GM23338 (cell line): ENCODE measurements at regions not wholly inside any gene's neighbourhood (a gene's known extent, or its start where the extent isn't known, plus 50 kb on each side); places are given as distances from the start of the nearest gene placed in this dataset.

Source experiments
- ATAC-seq: fragments of 200-7000 bp; cut with Tn5 transposase; 3 replicates; pipeline ENCODE4 v1.9.1; 2020
- DNase-seq: peaks from one replicate; pipeline ENCODE4 v3.0.0-alpha.2; 2015; ENCODE audit warnings: low spot score
- H2AFZ ChIP-seq: fragments of 200-600 bp; sonication (generic); 2 replicates; pipeline ENCODE4 v1.8.0; 2016; ENCODE audit warnings: antibody characterized with exemption, mild to moderate bottlenecking, moderate library complexity
- H3F3A ChIP-seq: fragments of 200-600 bp; sonication (generic); replicated peaks from 2 replicates; pipeline ENCODE4 v1.8.0; 2017; ENCODE audit warnings: antibody characterized with exemption, mixed run types, low read depth
- H3K27ac ChIP-seq: fragments of 200-600 bp; sonication (generic); 2 replicates; pipeline ENCODE4 v1.6.1; 2016; ENCODE audit warnings: low read depth
- H3K27me3 ChIP-seq: fragments of 200-600 bp; sonication (generic); 2 replicates; pipeline ENCODE4 v1.8.0; 2016; ENCODE audit warnings: mild to moderate bottlenecking, mixed run types, moderate library complexity; ENCODE audit not compliant: insufficient read depth
- H3K36me3 ChIP-seq: fragments of 200-600 bp; sonication (generic); 2 replicates; pipeline ENCODE4 v1.8.0; 2016; ENCODE audit warnings: mild to moderate bottlenecking; ENCODE audit not compliant: insufficient read depth
- H3K4me1 ChIP-seq: fragments of 200-600 bp; sonication (generic); 2 replicates; pipeline ENCODE4 v1.8.0; 2016; ENCODE audit warnings: mild to moderate bottlenecking, moderate library complexity; ENCODE audit not compliant: insufficient read depth
- H3K4me2 ChIP-seq: fragments of 200-600 bp; sonication (generic); 2 replicates; pipeline ENCODE4 v1.7.1; 2017; ENCODE audit warnings: mixed run types
- H3K4me3 ChIP-seq: fragments of 200-600 bp; sonication (generic); 2 replicates; pipeline ENCODE4 v1.6.1; 2016; ENCODE audit warnings: mixed run types
- H3K79me2 ChIP-seq: fragments of 200-600 bp; sonication (generic); replicated peaks from 2 replicates; pipeline ENCODE4 v1.8.0; 2017; ENCODE audit warnings: mild to moderate bottlenecking; ENCODE audit not compliant: insufficient read depth
- H3K9me2 ChIP-seq: fragments of 200-600 bp; sonication (generic); 2 replicates; pipeline ENCODE4 v1.8.0; 2017; ENCODE audit not compliant: insufficient read depth
- H4K20me1 ChIP-seq: fragments of 200-600 bp; sonication (generic); replicated peaks from 2 replicates; pipeline ENCODE4 v1.8.0; 2017; ENCODE audit warnings: mild to moderate bottlenecking; ENCODE audit not compliant: insufficient read depth
- H3K27ac Mint-ChIP-seq: 2 replicates; pipeline ENCODE4 v1.8.0; 2020; ENCODE audit warnings: inconsistent platforms, mild to moderate bottlenecking, moderate library complexity, mixed read lengths
- H3K27me3 Mint-ChIP-seq: 3 replicates; pipeline ENCODE4 v1.8.0; 2022; ENCODE audit warnings: low read depth, mild to moderate bottlenecking, moderate library complexity, mixed read lengths, inconsistent platforms; ENCODE audit not compliant: insufficient read depth, poor library complexity
- H3K36me3 Mint-ChIP-seq: 3 replicates; pipeline ENCODE4 v1.8.0; 2021; ENCODE audit warnings: low read depth, mild to moderate bottlenecking, inconsistent platforms, moderate library complexity, mixed read lengths
- H3K4me1 Mint-ChIP-seq: 3 replicates; pipeline ENCODE4 v1.8.0; 2020; ENCODE audit warnings: mild to moderate bottlenecking, inconsistent platforms, mixed read lengths
- H3K4me3 Mint-ChIP-seq: 3 replicates; pipeline ENCODE4 v1.8.0; 2021; ENCODE audit warnings: moderate library complexity, mild to moderate bottlenecking, inconsistent platforms, mixed read lengths
- H3K9me3 Mint-ChIP-seq: 3 replicates; pipeline ENCODE4 v1.8.0; 2020; ENCODE audit warnings: moderate library complexity, mild to moderate bottlenecking, inconsistent platforms, mixed read lengths
- CTCF ChIP-seq, 2 experiments: fragments of 200-600 bp in 1 of 2; sonication (generic) in 1 of 2; conservative IDR thresholded peaks; 2 replicates each; pipeline versions ENCODE4 v1.5.1 to v1.6.1; 2016 to 2017; ENCODE audit warnings: antibody characterized with exemption in 2 of 2, low read depth in 2 of 2, mild to moderate bottlenecking in 2 of 2, moderate library complexity in 1 of 2
- ETS1 ChIP-seq: IDR thresholded peaks from 2 replicates; pipeline ENCODE4 v1.6.1; 2016; ENCODE audit warnings: antibody characterized with exemption
- EZH2 ChIP-seq: fragments of 200-600 bp; sonication (generic); IDR thresholded peaks from one replicate; pipeline ENCODE4 v1.8.0; 2017; ENCODE audit warnings: antibody characterized with exemption, mild to moderate bottlenecking, low read depth; ENCODE audit not compliant: unreplicated experiment
- JUNB ChIP-seq: IDR thresholded peaks from one replicate; pipeline ENCODE4 v1.6.1; 2016; ENCODE audit warnings: antibody characterized with exemption; ENCODE audit not compliant: unreplicated experiment
- REST ChIP-seq: IDR thresholded peaks from one replicate; pipeline ENCODE4 v1.6.1; 2018; ENCODE audit warnings: antibody characterized with exemption; ENCODE audit not compliant: unreplicated experiment

- Histone ChIP-seq H3K4me2 (no peak overlapping the region), H4K20me1 (no peaks in the 10 kb centered on the region), H3K79me2 (no peaks in the 10 kb centered on the region), H2AFZ (no peak overlapping the region), H3K36me3 (no peaks in the 10 kb centered on the region), H3K9me2 (no peaks in the 10 kb centered on the region), H3F3A (no peaks in the 10 kb centered on the region), H3K4me3 (no peak overlapping the region), H3K27ac (no peak overlapping the region), H3K27me3 (no peaks in the 10 kb centered on the region), H3K4me1 (no peaks in the 10 kb centered on the region)
- no peak for DNase-seq
- Mint-ChIP-seq H3K4me3 (no peak overlapping the region), H3K27ac (no peak overlapping the region), H3K36me3 (no peaks in the 10 kb centered on the region), H3K9me3 (no peaks in the 10 kb centered on the region), H3K4me1 (peaks cover 13% of the 10 kb centered on the region; the same call in 2 of the 3 replicates), H3K27me3 (peaks cover 4% of the 10 kb centered on the region)
- no peak for ATAC-seq
- TF ChIP-seq REST = no peak
- no peak for TF ChIP-seq EZH2
- no peak for TF ChIP-seq CTCF (conservative IDR thresholded peaks at IDR 0.05; ENCODE audit: low read depth in 2 of 2)
Observed at GRCh38 chr2:586641-587076, 90.5 kb downstream of the TMEM18 start.

- no peaks in the 10 kb centered on the region for H3K36me3 Mint-ChIP-seq
- H3K4me3 Mint-ChIP-seq = no peak overlapping the region
- no peaks in the 10 kb centered on the region for H3K4me1 ChIP-seq
- H3F3A ChIP-seq = no peaks in the 10 kb centered on the region
- no peaks in the 10 kb centered on the region for H3K27me3 ChIP-seq
- H2AFZ ChIP-seq = peak overlapping the region; percentile 90; the same call in 1 of the 2 replicates
- no peak overlapping the region for H3K27ac ChIP-seq
- peaks cover 6% of the 10 kb centered on the region for H3K27me3 Mint-ChIP-seq
- ATAC-seq = 0 out of 3 replicates have a peak, but pooled peaks have one; percentile 17
- no peaks in the 10 kb centered on the region for H3K36me3 ChIP-seq
- H3K4me3 ChIP-seq = no peak overlapping the region
- no peaks in the 10 kb centered on the region for H3K9me2 ChIP-seq
- no peaks in the 10 kb centered on the region for H3K79me2 ChIP-seq
- DNase-seq = peak; percentile 9
- H3K9me3 Mint-ChIP-seq = no peaks in the 10 kb centered on the region
- no peak overlapping the region for H3K4me2 ChIP-seq
- H3K4me1 Mint-ChIP-seq = peaks cover 13% of the 10 kb centered on the region; the same call in 2 of the 3 replicates
- TF ChIP-seq ETS1 (no peak), REST (no peak), JUNB (no peak), EZH2 (no peak)
- no peaks in the 10 kb centered on the region for H4K20me1 ChIP-seq
- H3K27ac Mint-ChIP-seq = no peak overlapping the region
Observed at GRCh38 chr2:584863-585823, 92.1 kb downstream of the TMEM18 start.
